Ishikawa (cell line): ENCODE measurements at regions not wholly inside any gene's neighbourhood (a gene's known extent, or its start where the extent isn't known, plus 50 kb on each side); places are given as distances from the start of the nearest gene placed in this dataset.

Source experiments
- CEBPB ChIP-seq: IDR thresholded peaks from 2 replicates; pipeline ENCODE4 v1.6.1; 2012
- CREB1 ChIP-seq: IDR thresholded peaks from 2 replicates; pipeline ENCODE4 v1.6.1; 2012; ENCODE audit warnings: low read depth
- EGR1 ChIP-seq: IDR thresholded peaks from 2 replicates; pipeline ENCODE4 v1.6.1; 2012
- EP300 ChIP-seq: IDR thresholded peaks from 2 replicates; pipeline ENCODE4 v1.6.1; 2012; ENCODE audit warnings: borderline replicate concordance
- FOXM1 ChIP-seq: IDR thresholded peaks from 2 replicates; pipeline ENCODE4 v1.6.1; 2012; ENCODE audit warnings: low read depth, borderline replicate concordance
- NFIC ChIP-seq: IDR thresholded peaks from 2 replicates; pipeline ENCODE4 v1.6.1; 2012
- RAD21 ChIP-seq: IDR thresholded peaks from 2 replicates; pipeline ENCODE4 v1.6.1; 2012; ENCODE audit warnings: low read depth
- TAF1 ChIP-seq: IDR thresholded peaks from 2 replicates; pipeline ENCODE4 v1.6.1; 2012; ENCODE audit warnings: low read depth, mild to moderate bottlenecking
- TCF12 ChIP-seq: IDR thresholded peaks from 2 replicates; pipeline ENCODE4 v1.6.1; 2012; ENCODE audit warnings: low read depth
- TEAD4 ChIP-seq: IDR thresholded peaks from 2 replicates; pipeline ENCODE4 v1.6.1; 2012
- YY1 ChIP-seq: IDR thresholded peaks from 2 replicates; pipeline ENCODE4 v1.6.1; 2012; ENCODE audit warnings: low read depth
- ZBTB7A ChIP-seq: IDR thresholded peaks from 2 replicates; pipeline ENCODE4 v1.6.1; 2012; ENCODE audit warnings: low read depth
- TF ChIP-seq, protein P1 (sequence below): IDR thresholded peaks from 2 replicates; pipeline ENCODE4 v1.6.1; 2012; ENCODE audit warnings: low read depth, mild to moderate bottlenecking
- TF ChIP-seq, protein P2 (sequence below): IDR thresholded peaks from 2 replicates; pipeline ENCODE4 v1.6.1; 2012
- TF ChIP-seq, protein P3 (sequence below): IDR thresholded peaks from 2 replicates; pipeline ENCODE4 v1.6.1; 2012

DNA sequence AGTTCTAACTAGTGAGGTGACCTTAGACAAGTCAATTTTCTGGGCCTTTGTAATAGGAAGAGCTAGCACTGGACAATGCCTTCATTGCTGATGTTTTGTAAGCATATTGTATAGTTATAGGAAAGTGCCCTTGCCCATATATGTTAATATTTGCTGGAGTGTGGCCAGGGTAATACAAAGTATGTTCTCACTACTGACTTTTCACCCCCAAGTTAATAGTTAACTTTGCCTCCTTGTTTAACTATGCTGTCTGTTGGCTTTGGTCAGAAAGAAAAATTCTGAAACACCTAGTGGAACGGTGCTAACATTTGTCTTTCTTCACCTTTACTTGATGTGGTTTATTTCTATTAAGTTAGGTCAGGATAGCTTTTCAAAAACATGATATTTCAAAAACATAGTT, 287.4 kb upstream of the CTNNB1 start:
- TF ChIP-seq, protein P1, sequence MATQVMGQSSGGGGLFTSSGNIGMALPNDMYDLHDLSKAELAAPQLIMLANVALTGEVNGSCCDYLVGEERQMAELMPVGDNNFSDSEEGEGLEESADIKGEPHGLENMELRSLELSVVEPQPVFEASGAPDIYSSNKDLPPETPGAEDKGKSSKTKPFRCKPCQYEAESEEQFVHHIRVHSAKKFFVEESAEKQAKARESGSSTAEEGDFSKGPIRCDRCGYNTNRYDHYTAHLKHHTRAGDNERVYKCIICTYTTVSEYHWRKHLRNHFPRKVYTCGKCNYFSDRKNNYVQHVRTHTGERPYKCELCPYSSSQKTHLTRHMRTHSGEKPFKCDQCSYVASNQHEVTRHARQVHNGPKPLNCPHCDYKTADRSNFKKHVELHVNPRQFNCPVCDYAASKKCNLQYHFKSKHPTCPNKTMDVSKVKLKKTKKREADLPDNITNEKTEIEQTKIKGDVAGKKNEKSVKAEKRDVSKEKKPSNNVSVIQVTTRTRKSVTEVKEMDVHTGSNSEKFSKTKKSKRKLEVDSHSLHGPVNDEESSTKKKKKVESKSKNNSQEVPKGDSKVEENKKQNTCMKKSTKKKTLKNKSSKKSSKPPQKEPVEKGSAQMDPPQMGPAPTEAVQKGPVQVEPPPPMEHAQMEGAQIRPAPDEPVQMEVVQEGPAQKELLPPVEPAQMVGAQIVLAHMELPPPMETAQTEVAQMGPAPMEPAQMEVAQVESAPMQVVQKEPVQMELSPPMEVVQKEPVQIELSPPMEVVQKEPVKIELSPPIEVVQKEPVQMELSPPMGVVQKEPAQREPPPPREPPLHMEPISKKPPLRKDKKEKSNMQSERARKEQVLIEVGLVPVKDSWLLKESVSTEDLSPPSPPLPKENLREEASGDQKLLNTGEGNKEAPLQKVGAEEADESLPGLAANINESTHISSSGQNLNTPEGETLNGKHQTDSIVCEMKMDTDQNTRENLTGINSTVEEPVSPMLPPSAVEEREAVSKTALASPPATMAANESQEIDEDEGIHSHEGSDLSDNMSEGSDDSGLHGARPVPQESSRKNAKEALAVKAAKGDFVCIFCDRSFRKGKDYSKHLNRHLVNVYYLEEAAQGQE = no peak
- TF ChIP-seq NFIC (no peak), EGR1 (no peak), EP300 (no peak), CEBPB (no peak), ZBTB7A (no peak), RAD21 (no peak), YY1 (no peak)
- TF ChIP-seq, protein P2, sequence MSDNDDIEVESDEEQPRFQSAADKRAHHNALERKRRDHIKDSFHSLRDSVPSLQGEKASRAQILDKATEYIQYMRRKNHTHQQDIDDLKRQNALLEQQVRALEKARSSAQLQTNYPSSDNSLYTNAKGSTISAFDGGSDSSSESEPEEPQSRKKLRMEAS = no peak

DNA sequence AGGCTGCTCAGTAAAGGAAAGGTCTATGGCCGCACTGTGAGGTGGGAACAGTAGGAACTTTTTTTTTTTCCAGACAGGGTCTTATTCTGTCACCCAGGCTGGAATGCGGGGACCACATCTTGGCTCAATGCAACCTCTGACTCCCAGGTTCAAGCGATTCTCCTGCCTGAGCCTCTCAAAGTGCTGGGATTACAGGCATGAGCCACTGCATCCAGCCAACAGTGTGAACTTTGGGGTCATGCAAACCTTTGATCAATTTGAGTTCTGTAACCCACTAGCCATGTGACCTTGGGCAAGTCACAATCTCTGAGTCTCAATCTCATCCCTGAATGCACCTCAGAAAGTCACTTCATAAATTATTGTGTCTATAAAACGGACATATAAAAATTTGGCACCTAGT, 286.8 kb upstream of the CTNNB1 start:
- TF ChIP-seq, protein P3, sequence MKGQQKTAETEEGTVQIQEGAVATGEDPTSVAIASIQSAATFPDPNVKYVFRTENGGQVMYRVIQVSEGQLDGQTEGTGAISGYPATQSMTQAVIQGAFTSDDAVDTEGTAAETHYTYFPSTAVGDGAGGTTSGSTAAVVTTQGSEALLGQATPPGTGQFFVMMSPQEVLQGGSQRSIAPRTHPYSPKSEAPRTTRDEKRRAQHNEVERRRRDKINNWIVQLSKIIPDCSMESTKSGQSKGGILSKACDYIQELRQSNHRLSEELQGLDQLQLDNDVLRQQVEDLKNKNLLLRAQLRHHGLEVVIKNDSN = no peak
- TF ChIP-seq TEAD4 = no peak
- TF ChIP-seq EGR1 = no peak
- no peak for TF ChIP-seq CEBPB
- no peak for TF ChIP-seq TCF12
- TF ChIP-seq ZBTB7A = no peak
- TF ChIP-seq NFIC = no peak
- TF ChIP-seq FOXM1 = no peak
- TF ChIP-seq, protein P2 = no peak
- TF ChIP-seq RAD21 = no peak
- no peak for TF ChIP-seq CREB1
- TF ChIP-seq, protein P1 = no peak
- no peak for TF ChIP-seq TAF1
- no peak for TF ChIP-seq EP300
- no peak for TF ChIP-seq YY1

DNA sequence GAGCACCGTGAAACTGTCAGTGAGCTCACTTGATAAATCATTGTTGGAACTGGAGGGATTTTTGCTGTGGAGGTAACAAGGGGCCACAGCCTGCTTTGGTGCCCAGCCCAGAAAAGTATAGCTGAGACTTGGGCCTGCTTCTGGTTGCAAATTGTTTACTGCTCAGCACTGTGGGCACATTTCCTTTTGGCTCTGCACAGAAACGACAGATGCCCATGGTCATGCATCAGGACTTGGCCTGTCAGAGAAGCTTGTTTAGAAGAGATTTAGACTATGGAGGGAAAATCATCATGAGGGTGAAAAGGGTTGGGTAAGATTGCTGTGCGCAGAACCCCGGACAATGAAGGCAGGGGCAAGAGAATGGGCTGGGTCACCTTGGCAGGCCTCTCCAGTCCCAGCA, 286.1 kb upstream of the CTNNB1 start:
- TF ChIP-seq EGR1 = no peak
- TF ChIP-seq, protein P1 = no peak
- no peak for TF ChIP-seq TEAD4
- TF ChIP-seq FOXM1 = no peak
- TF ChIP-seq NFIC = no peak
- no peak for TF ChIP-seq TCF12
- no peak for TF ChIP-seq CREB1
- no peak for TF ChIP-seq ZBTB7A
- TF ChIP-seq RAD21 = no peak

DNA sequence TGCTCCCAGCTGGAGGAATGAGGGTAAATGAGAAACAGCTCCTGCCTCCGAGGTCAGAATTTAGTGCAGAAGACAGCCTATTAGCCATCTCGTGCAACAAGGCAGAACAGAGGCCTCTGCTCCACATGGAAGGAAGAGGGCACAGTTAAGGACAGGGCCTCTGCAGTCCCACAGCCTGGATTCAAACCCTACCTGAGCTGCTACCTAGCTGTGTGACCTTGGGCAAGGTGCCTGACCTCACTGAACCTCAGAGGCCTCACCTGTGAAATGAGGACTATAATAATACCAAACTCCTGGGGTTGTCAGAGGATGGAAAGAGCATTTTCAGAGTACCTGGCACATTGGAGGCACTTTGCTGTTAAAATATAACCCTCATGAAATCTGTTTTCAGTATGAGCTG, 285.7 kb upstream of the CTNNB1 start:
- TF ChIP-seq CEBPB (no peak), CREB1 (no peak), TAF1 (no peak), EP300 (no peak), ZBTB7A (no peak), TEAD4 (no peak), YY1 (no peak), TCF12 (no peak)
- TF ChIP-seq, protein P2 = no peak
- TF ChIP-seq, protein P3 = no peak

DNA sequence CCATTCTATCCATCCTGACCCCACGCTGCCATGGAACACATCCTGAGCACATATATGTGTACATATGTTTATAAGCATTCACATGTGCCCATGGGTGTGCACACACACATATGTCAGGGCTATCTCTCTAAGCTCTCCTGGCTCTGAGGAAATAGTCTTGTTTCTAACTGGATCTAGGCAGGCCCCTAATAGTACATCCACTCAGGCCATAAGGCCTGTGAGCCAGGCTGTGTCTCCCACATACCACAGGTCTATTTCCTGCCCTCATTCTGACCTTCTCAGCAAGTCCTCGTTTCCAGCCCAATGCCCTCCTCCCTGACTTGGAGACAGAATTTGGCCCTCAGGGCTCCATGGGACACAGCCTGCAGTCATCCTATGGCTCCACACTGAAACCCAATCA, 284.8 kb upstream of the CTNNB1 start:
- TF ChIP-seq YY1 (no peak), RAD21 (no peak), TCF12 (no peak), ZBTB7A (no peak)
- TF ChIP-seq, protein P2 = no peak
- TF ChIP-seq, protein P3 = no peak
